ENCODE measurements at regions not wholly inside any gene's neighbourhood (a gene's known extent, or its start where the extent isn't known, plus 50 kb on each side); places are given as distances from the start of the nearest gene placed in this dataset.

DNA sequence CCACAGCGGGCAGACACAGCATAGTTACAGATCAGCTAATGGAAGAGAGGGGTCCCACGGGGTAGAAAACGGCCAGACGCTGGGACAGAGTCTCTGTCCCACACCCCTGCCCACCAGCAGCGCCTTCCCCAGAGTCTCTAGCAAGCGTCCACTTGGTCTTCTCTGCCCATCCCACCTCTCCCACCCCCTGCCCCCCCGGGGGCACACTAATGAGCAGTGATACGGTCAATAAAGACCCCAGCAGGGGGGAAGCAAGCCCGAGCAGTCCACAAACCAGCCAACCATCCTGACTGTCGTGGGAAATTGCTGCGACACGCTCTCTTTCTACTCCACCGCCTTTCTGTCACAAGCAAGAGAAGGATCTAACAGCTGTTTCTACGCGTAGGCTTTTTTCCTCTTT, 374.7 kb downstream of the NPHP4 start:
- WGBS, 2 donors, result 53 to 60% methylated on average over 9 to 15 of the region's 15 CpGs
- Histone ChIP-seq H3K4me1 (no peaks in the 10 kb centered on the region), H3K4me3 (no peak overlapping the region), H3K27ac (no peak overlapping the region), H3K27me3 (no peaks in the 10 kb centered on the region), H3K36me3 (replicated peaks in 1 of 2; ENCODE audit: insufficient read depth in 1 of 2, low read depth in 2 of 2) (no peaks in the 10 kb centered on the region), H3K9me3 (no peaks in the 10 kb centered on the region)
- TF ChIP-seq POLR2A (IDR thresholded peaks at IDR 0.05), result no peak
- ATAC-seq (no peak), DNase-seq (no peak)
- intact Hi-C loops (cut with DNase I), result no loop called here

- no peaks in the 10 kb centered on the region for H3K27me3 ChIP-seq
- intact Hi-C loops (cut with DNase I), result no loop called here
- no peaks in the 10 kb centered on the region for H3K4me1 ChIP-seq
- no peaks in the 10 kb centered on the region for H3K9me3 ChIP-seq
- no peak overlapping the region for H3K4me3 ChIP-seq
- DNase-seq, result no peak
- no peaks in the 10 kb centered on the region for H3K36me3 ChIP-seq (replicated peaks in 1 of 2; ENCODE audit: insufficient read depth in 1 of 2, low read depth in 2 of 2)
- WGBS, 2 donors, result 56 to 58% methylated on average over 5 to 6 of the region's 6 CpGs
- TF ChIP-seq POLR2A (IDR thresholded peaks at IDR 0.05) (no peak), CTCF (IDR thresholded peaks at IDR 0.05) (no peak)
- H3K27ac ChIP-seq, result no peak overlapping the region
- no peak for ATAC-seq
These were observed 375.1 kb downstream of the NPHP4 start for GRCh38 chr1:5617179-5617520.

- Histone ChIP-seq H3K4me3 (no peak overlapping the region), H3K27me3 (no peaks in the 10 kb centered on the region), H3K36me3 (replicated peaks in 1 of 2; ENCODE audit: insufficient read depth in 1 of 2, low read depth in 2 of 2) (no peaks in the 10 kb centered on the region), H3K27ac (no peak overlapping the region), H3K4me1 (no peaks in the 10 kb centered on the region), H3K9me3 (no peaks in the 10 kb centered on the region)
- DNase-seq (no peak), ATAC-seq (no peak)
- WGBS, 2 donors, result 65 to 66% methylated on average over 22 of the region's 22 CpGs
- TF ChIP-seq CTCF (IDR thresholded peaks at IDR 0.05), result no peak
- no peak for TF ChIP-seq POLR2A (IDR thresholded peaks at IDR 0.05)
- intact Hi-C loops (cut with DNase I), result no loop called here
These were observed 375.7 kb downstream of the NPHP4 start for GRCh38 chr1:5616366-5617178.

DNA sequence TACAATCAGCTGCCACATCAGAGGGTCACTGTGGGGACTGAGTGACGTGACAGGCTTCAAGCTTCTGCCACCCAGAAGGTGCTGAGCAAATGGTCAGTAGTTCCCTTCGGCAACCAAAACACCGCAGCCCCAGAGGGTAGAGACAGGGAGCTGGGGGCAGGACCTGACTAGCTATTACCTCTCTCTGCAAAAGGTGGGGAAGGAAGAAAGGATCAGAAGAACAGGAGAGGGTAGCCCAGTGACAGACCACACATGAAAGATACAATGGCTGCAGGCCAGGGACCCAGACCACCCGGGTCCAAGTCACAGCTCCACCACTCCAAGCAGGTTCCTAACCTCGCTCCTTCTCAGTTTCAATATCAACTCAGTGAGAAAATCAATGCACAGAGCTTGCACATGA, 377.1 kb downstream of the NPHP4 start:
- no peak for TF ChIP-seq CTCF (IDR thresholded peaks at IDR 0.05)
- no peak for TF ChIP-seq POLR2A (IDR thresholded peaks at IDR 0.05)

DNA sequence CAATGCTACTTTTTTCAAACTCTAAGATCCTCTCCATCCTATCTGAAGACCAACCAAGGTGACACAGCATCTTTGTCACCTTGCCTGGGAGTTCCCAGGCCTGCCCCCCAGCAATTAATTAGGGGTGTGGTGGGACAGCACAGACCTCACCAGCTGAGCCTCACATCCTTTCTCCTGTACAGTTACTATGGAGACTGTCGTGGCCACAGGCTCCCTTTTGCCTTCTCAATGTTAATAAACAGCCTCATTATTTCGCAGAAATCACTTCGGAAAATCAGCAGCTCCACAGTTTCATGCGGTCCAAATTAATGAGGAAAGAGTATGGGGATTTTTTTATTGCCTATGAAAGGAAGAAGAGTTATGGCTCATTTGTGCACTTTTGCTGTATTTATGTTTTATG, 378.3 kb downstream of the NPHP4 start:
- TF ChIP-seq CTCF (IDR thresholded peaks at IDR 0.05) (no peak), POLR2A (IDR thresholded peaks at IDR 0.05) (no peak)
- no peak overlapping the region for H3K27ac ChIP-seq
- H3K9me3 ChIP-seq, result peaks cover 0 to 3% (median 0%) of the 10 kb centered on the region in 3 donors
- H3K4me3 ChIP-seq, result no peak overlapping the region
- 59 to 70% methylated on average over 4 of the region's 4 CpGs for WGBS, 2 donors
- H3K36me3 ChIP-seq (replicated peaks in 1 of 2; ENCODE audit: insufficient read depth in 1 of 2, low read depth in 2 of 2), result no peaks in the 10 kb centered on the region
- H3K27me3 ChIP-seq, result no peaks in the 10 kb centered on the region
- intact Hi-C loops (cut with DNase I), result no loop called here
- no peaks in the 10 kb centered on the region for H3K4me1 ChIP-seq
- no peak for ATAC-seq
- no peak for DNase-seq

More for the DNA sequence above, 377.1 kb downstream of the NPHP4 start:
- intact Hi-C loops (cut with DNase I), result no loop called here
- H3K36me3 ChIP-seq (replicated peaks in 1 of 2; ENCODE audit: insufficient read depth in 1 of 2, low read depth in 2 of 2), result no peaks in the 10 kb centered on the region
- no peaks in the 10 kb centered on the region for H3K4me1 ChIP-seq
- no peaks in the 10 kb centered on the region for H3K27me3 ChIP-seq
- H3K27ac ChIP-seq, result no peak overlapping the region
- peaks cover 0 to 3% (median 0%) of the 10 kb centered on the region in 3 donors for H3K9me3 ChIP-seq
- no peak overlapping the region for H3K4me3 ChIP-seq
- no peak for ATAC-seq
- DNase-seq, result no peak
- 54 to 61% methylated on average over 5 of the region's 5 CpGs for WGBS, 2 donors

Data from body of pancreas (tissue), 4 donors.